ENCODE measurements at regions not wholly inside any gene's neighbourhood (a gene's known extent, or its start where the extent isn't known, plus 50 kb on each side); places are given as distances from the start of the nearest gene placed in this dataset.

DNA sequence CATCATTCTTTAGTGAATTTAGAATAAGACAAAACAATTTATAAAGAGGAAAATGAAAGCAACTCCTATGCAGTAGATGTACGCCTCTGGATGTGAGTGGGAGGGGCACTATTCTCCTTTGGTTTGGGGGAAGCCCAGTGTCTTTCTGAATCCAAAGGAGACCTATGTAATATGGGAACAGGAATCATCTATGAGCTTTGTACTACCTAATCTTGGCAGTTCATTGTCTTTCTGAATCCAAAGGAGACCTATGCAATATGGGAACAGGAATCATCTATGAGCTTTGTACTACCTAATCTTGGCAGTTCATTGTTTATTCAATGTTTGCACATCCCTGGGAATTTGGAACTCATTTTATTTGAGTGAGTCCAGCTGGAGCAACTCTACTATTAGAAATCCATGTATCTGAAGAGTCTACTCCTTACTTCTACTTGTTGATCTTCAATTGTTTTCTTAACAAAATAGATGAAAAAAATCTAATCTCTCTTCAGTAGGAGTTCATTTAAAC lies 401.1 kb upstream of the LRATD1 start:
- DNase-seq (ENCODE audit: low read depth in 1 of 2, low spot score in 1 of 2): no peak

- DNase-seq (ENCODE audit: low read depth in 1 of 2, low spot score in 1 of 2): no peak
Measured at GRCh38 chr2:14232217-14232616, 400.3 kb upstream of the LRATD1 start.

DNA sequence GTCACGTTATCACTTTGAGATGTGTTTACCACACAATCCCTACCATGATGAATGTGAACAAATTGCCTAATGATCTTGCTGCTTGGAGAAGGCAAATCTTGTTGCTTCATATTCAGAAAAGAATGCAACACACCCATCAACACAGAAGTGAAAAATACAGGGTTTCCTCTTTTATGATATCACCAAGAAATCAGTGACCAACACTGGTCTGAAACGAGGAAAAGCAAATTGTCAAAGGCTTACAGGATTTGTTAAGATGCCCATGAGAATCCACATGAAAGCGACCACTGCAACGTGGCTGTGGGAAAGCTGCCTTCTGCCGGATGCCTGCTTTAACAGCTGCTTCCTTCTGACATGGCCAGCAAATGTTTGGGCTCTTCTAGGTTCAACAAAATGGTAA lies 397.6 kb upstream of the LRATD1 start:
- no peak for DNase-seq (ENCODE audit: low read depth in 1 of 2, low spot score in 1 of 2)

DNA sequence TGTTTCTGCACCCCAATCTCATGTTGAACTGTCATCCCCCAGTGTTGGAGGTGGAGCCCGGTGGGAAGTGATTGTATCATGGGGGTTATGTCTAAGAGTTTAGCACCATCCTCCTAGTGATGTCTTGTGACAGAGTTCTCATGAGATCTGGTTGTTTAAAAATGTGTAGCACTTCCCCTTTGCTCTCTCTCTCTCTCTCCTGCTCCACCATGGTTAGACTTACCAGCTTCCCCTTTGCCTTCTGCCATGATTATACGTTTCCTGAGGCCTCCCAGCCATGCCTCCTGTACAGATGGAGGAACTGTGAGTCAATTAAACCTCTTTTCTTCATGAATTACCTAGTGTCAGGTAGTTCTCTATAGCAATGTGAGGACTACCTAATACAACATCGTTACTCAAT lies 396.9 kb upstream of the LRATD1 start:
- DNase-seq (ENCODE audit: low read depth in 1 of 2, low spot score in 1 of 2): no peak

- DNase-seq (ENCODE audit: low read depth in 1 of 2, low spot score in 1 of 2): no peak
Measured at GRCh38 chr2:14237902-14238301, 394.6 kb upstream of the LRATD1 start.

- DNase-seq (ENCODE audit: low read depth in 1 of 2, low spot score in 1 of 2): no peak
Measured at GRCh38 chr2:14239605-14240004, 392.9 kb upstream of the LRATD1 start.

- DNase-seq (ENCODE audit: low read depth in 1 of 2, low spot score in 1 of 2): no peak
Measured at GRCh38 chr2:14240868-14241267, 391.6 kb upstream of the LRATD1 start.

DNA sequence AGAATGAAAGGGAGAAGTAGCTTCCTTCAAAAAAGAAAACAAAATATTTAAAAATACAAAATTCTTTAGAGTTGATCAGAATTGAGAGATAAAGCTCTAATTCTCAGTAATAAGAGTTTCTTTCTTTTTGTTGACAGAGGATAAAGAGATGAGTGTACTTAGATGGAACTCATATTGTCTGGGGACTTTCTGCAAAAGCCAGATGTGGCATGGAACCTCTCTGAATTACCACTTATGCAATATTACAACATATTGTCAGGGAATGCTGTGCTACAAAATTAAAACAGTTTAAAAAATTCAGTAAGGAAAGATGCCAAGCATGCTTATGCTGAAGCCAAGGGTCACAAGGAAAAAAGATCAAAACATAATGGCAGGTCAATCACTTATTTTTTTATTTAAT lies 386.6 kb upstream of the LRATD1 start:
- DNase-seq (ENCODE audit: low read depth in 1 of 2, low spot score in 1 of 2): no peak

GRCh38 chr2:14255135-14255820 lies 377.2 kb upstream of the LRATD1 start:
- DNase-seq (ENCODE audit: low read depth in 1 of 2, low spot score in 1 of 2): no peak

- no peak for DNase-seq (ENCODE audit: low read depth in 1 of 2, low spot score in 1 of 2)
Measured at GRCh38 chr2:14256890-14257289, 375.6 kb upstream of the LRATD1 start.

DNA sequence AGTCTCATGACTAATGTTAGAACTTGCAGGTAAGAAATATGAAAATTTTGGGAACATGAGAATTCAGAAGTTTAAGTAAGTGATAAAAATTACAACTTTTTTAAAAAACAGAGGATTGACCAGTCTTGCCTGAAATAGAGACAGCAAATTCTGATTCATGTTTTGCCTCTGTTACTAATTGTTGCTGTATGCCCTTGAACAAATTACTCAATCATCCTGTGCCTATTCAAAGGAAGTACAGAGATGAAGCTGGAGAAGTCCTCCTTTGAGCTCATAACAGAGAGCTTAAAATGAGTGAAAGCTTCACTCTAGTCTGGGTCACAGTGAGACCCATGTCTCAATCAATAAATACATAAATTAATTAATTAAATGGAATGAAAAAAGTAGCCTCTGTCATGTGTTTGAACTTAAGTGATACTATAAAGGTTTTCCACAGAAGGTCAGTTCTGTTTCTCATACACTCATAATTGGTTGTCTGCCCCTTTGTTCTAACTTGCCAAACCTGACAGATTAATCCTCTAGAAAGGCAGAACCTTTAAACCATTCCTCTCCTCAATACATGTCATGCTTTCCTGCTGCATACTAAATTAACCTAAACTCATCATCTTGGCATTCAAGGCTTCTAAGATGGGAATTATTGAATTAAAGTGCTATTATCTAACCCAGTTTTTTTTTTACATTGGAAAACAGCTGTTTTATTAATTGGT lies 374.6 kb upstream of the LRATD1 start:
- DNase-seq (ENCODE audit: low read depth in 1 of 2, low spot score in 1 of 2): no peak

GRCh38 chr2:14261771-14262170 lies 370.7 kb upstream of the LRATD1 start:
- no peak for DNase-seq (ENCODE audit: low read depth in 1 of 2, low spot score in 1 of 2)

DNA sequence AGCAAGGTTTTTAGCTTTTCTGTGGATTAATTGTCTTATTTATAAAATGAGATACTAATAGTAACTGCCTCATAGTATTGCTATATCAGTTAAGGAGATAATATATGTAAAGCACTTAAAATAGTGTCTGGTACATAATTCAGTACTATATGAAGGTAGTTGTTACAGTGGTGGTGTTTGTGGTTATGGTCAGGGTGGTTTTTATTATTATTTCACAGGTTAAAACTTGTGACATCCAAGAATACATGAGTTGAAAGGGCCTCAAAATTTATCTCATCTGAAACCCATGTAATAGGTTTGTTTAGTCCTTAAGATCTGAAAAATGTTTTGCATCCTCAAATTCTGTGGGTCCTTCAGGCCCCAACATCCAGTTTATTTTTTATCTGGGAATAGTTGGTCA lies 369.5 kb upstream of the LRATD1 start:
- no peak for DNase-seq (ENCODE audit: low read depth in 1 of 2, low spot score in 1 of 2)

DNA sequence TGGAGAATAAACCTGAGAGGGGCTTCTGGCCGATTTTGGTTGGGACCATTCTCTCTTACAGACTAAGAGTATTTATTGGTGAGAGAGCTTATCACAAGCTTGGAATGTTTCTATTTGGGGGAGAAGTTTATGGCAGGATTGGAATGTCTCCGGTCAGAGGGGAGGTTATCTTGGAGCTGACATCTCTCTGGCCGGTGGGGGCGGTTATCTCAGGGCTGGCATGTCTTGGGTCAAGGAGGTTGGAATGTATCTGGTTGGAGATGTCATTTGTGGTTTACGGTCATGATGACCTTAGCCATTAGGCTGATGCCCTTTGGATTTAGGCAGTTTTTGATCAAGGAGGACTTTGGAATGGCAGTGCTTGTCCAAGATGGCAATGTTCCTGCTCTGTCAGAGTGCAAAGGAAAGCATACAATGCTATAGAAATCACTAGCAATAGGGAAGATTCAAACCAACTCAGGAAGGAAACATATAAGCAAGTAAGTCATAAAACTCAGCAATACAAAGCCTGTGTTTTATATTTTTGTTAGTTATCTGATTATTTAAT lies 362.4 kb upstream of the LRATD1 start:
- DNase-seq (ENCODE audit: low read depth in 1 of 2, low spot score in 1 of 2): no peak

- DNase-seq (ENCODE audit: low read depth in 1 of 2, low spot score in 1 of 2): no peak
Measured at GRCh38 chr2:14272396-14273075, 360.0 kb upstream of the LRATD1 start.

GRCh38 chr2:14273650-14274049 lies 358.9 kb upstream of the LRATD1 start:
- no peak for DNase-seq (ENCODE audit: low read depth in 1 of 2, low spot score in 1 of 2)

DNA sequence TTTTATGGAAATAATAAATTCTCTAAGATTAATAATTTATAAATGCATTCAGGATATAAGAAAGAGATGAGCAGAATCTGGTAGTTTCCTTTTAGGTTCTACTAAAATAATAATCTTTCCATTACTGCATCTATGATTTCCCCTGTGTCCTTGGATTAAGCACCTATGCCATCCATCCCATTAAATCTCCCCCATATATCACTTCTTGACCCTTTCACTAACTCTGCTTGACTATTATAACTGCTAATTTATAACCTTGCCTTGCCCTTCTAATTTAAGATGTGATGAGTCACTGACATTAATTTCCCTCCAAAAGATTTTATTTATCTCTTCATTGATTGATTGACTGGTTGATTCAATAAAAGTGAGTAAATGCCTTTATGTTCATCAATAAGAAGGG lies 348.3 kb upstream of the LRATD1 start:
- DNase-seq (ENCODE audit: low read depth in 1 of 2, low spot score in 1 of 2): no peak

DNA sequence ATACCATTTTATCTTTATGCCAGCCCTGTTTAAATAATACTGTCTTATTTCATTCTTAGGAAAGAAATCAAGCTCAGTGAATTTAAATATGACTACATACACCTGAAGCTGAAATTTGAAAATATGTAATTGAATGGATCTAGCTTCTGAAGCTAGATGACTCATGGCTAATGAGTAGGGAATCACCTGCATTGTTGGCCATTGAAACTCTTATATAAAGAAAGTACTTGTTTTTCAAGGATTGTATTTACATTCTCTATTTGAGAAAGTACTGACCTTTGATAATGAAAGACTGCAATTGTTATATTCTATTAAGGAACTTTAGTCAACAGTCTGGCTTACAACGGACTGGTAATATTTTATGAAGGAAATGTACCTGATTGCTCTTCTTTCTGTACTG lies 346.7 kb upstream of the LRATD1 start:
- DNase-seq (ENCODE audit: low read depth in 1 of 2, low spot score in 1 of 2): no peak

DNA sequence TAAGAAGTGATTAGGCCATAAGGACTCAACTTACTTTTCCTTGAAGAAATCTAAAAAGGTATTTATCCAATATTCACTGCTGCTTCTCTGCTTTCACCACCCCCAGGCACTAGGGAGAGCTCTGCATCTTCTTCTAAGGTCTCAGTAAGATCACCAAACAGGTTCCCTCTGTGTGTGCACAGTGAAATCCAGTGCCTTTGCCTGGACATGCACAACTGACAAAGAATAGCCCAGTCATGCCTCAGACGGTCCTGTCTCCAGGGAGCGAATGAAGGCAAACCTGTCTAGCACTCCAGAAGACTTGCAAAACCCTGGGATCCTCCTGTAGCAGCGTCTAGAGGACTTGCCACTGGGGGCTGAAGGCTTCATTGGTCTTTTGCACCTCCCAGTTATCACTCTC lies 344.5 kb upstream of the LRATD1 start:
- no peak for DNase-seq (ENCODE audit: low read depth in 1 of 2, low spot score in 1 of 2)

- no peak for DNase-seq (ENCODE audit: low read depth in 1 of 2, low spot score in 1 of 2)
Measured at GRCh38 chr2:14292964-14293363, 339.6 kb upstream of the LRATD1 start.

GRCh38 chr2:14297340-14297739 lies 335.2 kb upstream of the LRATD1 start:
- DNase-seq (ENCODE audit: low read depth in 1 of 2, low spot score in 1 of 2): no peak

DNA sequence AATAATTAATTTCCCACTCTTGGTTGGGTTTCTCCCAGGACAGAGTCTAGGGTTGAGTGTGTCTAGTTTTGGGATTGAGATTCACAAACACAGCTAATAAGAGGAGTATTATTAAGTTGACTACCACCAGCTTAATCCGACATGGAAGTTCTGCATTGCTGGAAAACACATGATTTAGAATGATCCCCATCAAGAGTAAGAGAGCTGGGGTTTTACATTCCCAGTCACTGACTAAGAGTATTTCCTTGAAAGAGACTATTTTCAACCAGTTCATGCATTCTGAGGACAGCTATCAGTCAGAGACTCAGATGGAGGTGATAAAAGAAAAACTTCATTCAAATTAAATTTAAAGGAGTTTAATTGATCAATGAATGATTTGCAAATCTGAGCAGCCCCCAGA lies 334.6 kb upstream of the LRATD1 start:
- DNase-seq (ENCODE audit: low read depth in 1 of 2, low spot score in 1 of 2): no peak

Data from stimulated activated CD4-positive, alpha-beta T cell treated with anti-CD3 and anti-CD28 coated beads, Interleukin-15, amount 100 ng/mL, for 1 hour (primary cell).